DND-41 (cell line): ENCODE measurements at regions not wholly inside any gene's neighbourhood (a gene's known extent, or its start where the extent isn't known, plus 50 kb on each side); places are given as distances from the start of the nearest gene placed in this dataset.

Source experiments
- CTCF ChIP-seq: IDR thresholded peaks from 2 replicates; pipeline ENCODE4 v1.5.1; 2012; ENCODE audit warnings: borderline replicate concordance, low read length, moderate library complexity, mild to moderate bottlenecking; ENCODE audit not compliant: poor library complexity, severe bottlenecking; ENCODE audit errors: extremely low read depth
- EZH2 ChIP-seq: IDR thresholded peaks from 3 replicates; pipeline ENCODE4 v1.6.1; 2012; ENCODE audit warnings: borderline replicate concordance, low read depth, mild to moderate bottlenecking, moderate library complexity, low read length, inconsistent platforms; ENCODE audit not compliant: severe bottlenecking

GRCh38 chr4:137075586-137075985, 456.7 kb downstream of the PCDH18 start:
- TF ChIP-seq EZH2 = no peak
- no peak for TF ChIP-seq CTCF
